K562 (cell line): ENCODE measurements at regions not wholly inside any gene's neighbourhood (a gene's known extent, or its start where the extent isn't known, plus 50 kb on each side); places are given as distances from the start of the nearest gene placed in this dataset.

Source experiments
- ARID3A ChIP-seq: IDR thresholded peaks from 2 replicates; pipeline ENCODE4 v1.6.1; 2012; ENCODE audit warnings: low read depth, low read length, improper control_type of control experiment, borderline replicate concordance
- CBX8 ChIP-seq: fragments of 200-600 bp; sonication (generic); IDR thresholded peaks from 2 replicates; pipeline ENCODE4 v1.6.1; 2012; ENCODE audit warnings: borderline replicate concordance, mixed run types, low read depth, mild to moderate bottlenecking, moderate library complexity, mixed read lengths, low read length, control low read depth, inconsistent platforms; ENCODE audit not compliant: poor library complexity, severe bottlenecking; ENCODE audit errors: extremely low read depth
- CEBPG ChIP-seq, 3 experiments: fragments of 200-800 bp in 1 of 3; sonication (Bioruptor generic) in 1 of 3; sonication (generic) in 1 of 3; formaldehyde crosslinking in 1 of 3; IDR thresholded peaks in 2 of 3; conservative IDR thresholded peaks in 1 of 3; 2 replicates each; pipeline versions ENCODE4 v1.6.1 to v1.8.0; 2016 to 2022; ENCODE audit warnings: missing compliant biosample characterization in 2 of 3, missing genetic modification characterization in 2 of 3, mild to moderate bottlenecking in 1 of 3, missing genetic modification reagents in 1 of 3
- ETV1 ChIP-seq: fragments of 450-650 bp; conservative IDR thresholded peaks from 2 replicates; pipeline ENCODE4 v1.6.1; 2016; ENCODE audit warnings: missing genetic modification characterization, control low read depth, low read depth, missing compliant biosample characterization
- ILK ChIP-seq: fragments of 450-650 bp; IDR thresholded peaks from 2 replicates; pipeline ENCODE4 v1.6.1; 2016; ENCODE audit warnings: missing genetic modification characterization, low read depth, mild to moderate bottlenecking, missing compliant biosample characterization, moderate library complexity, borderline replicate concordance
- MYNN ChIP-seq, 2 experiments: sonication (generic); formaldehyde crosslinking in 1 of 2; IDR thresholded peaks; 2 replicates each; pipeline versions ENCODE4 v1.5.0 to v1.6.1; 2016 to 2020; ENCODE audit warnings: antibody characterized with exemption in 1 of 2, missing genetic modification reagents in 1 of 2
- POLR2G ChIP-seq: fragments of 200-400 bp; formaldehyde crosslinking; IDR thresholded peaks from 2 replicates; pipeline ENCODE4 v1.6.1; 2017; ENCODE audit warnings: low read depth, mild to moderate bottlenecking, antibody characterized with exemption, low read length, moderate library complexity
- RUNX1 ChIP-seq: sonication (generic); IDR thresholded peaks from 2 replicates; pipeline ENCODE4 v1.6.1; 2016; ENCODE audit warnings: antibody characterized with exemption, low read depth
- SMC3 ChIP-seq: conservative IDR thresholded peaks from 2 replicates; pipeline ENCODE4 v1.6.1; 2011; ENCODE audit warnings: low read depth, low read length, improper control_type of control experiment; ENCODE audit not compliant: insufficient read depth
- SP2 ChIP-seq: IDR thresholded peaks from 2 replicates; pipeline ENCODE4 v1.6.1; 2011; ENCODE audit warnings: mild to moderate bottlenecking, low read depth, low read length, moderate library complexity; ENCODE audit not compliant: poor library complexity, severe bottlenecking; ENCODE audit errors: extremely low read depth
- SRSF9 ChIP-seq: fragments of 200-400 bp; formaldehyde crosslinking; IDR thresholded peaks from 2 replicates; pipeline ENCODE4 v1.6.1; 2017; ENCODE audit warnings: low read depth, low read length, borderline replicate concordance
- TEAD1 ChIP-seq, 2 experiments: fragments of 450-650 bp in 1 of 2; sonication (generic) in 1 of 2; formaldehyde crosslinking; IDR thresholded peaks; 2 replicates each; pipeline versions ENCODE4 v1.4.0 to v1.8.0; 2020 to 2022; ENCODE audit warnings: mild to moderate bottlenecking in 2 of 2, missing genetic modification reagents in 1 of 2
- THAP12 ChIP-seq: fragments of 250-450 bp; sonication (Bioruptor Pico); IDR thresholded peaks from 2 replicates; pipeline ENCODE4 v1.9.0; 2021; ENCODE audit warnings: mild to moderate bottlenecking, inconsistent platforms
- VEZF1 ChIP-seq: fragments of 200-800 bp; sonication (Bioruptor generic); IDR thresholded peaks from 2 replicates; pipeline ENCODE4 v1.6.1; 2017; ENCODE audit warnings: missing genetic modification characterization, missing compliant biosample characterization
- ZC3H4 ChIP-seq: sonication (generic); formaldehyde crosslinking; IDR thresholded peaks from 2 replicates; pipeline ENCODE4 v1.9.0; 2021; ENCODE audit warnings: missing genetic modification reagents, borderline replicate concordance
- ZNF277 ChIP-seq: fragments of 250-450 bp; sonication (Bioruptor Pico); IDR thresholded peaks from 2 replicates; pipeline ENCODE4 v1.8.0; 2022; ENCODE audit warnings: inconsistent platforms, mild to moderate bottlenecking, moderate library complexity, borderline replicate concordance
- ZNF431 ChIP-seq: sonication (generic); formaldehyde crosslinking; IDR thresholded peaks from 2 replicates; pipeline ENCODE4 v1.8.0; 2022; ENCODE audit warnings: mild to moderate bottlenecking, missing genetic modification reagents
- ZNF584 ChIP-seq: fragments of 200-800 bp; sonication (Bioruptor generic); IDR thresholded peaks from 2 replicates; pipeline ENCODE4 v1.6.1; 2016; ENCODE audit warnings: low read depth, mild to moderate bottlenecking, missing genetic modification characterization, missing compliant biosample characterization
- ZNF699 ChIP-seq: fragments of 250-450 bp; sonication (Bioruptor Pico); IDR thresholded peaks from 2 replicates; pipeline ENCODE4 v1.8.0; 2021; ENCODE audit warnings: mild to moderate bottlenecking, moderate library complexity; ENCODE audit not compliant: insufficient replicate concordance

- no peak for TF ChIP-seq CEBPG (CRISPR knock-in tag; IDR thresholded peaks at IDR 0.05)
- TF ChIP-seq CEBPG (tag; conservative IDR thresholded peaks at IDR 0.05 in 1 of 2, IDR thresholded peaks at IDR 0.05 in 1 of 2), result no peak
- no peak for TF ChIP-seq ETV1 (tag)
- TF ChIP-seq VEZF1, result peak; percentile 29; the same call in 1 of the 2 replicates
- TF ChIP-seq ARID3A, result peak; percentile 95
- TF ChIP-seq TEAD1 (CRISPR knock-in tag; IDR thresholded peaks at IDR 0.05), result no peak
- no peak for TF ChIP-seq RUNX1
- no peak for TF ChIP-seq ZNF584 (CRISPR knock-in tag)
- TF ChIP-seq SMC3, result peak; percentile 34; the same call in 1 of the 2 replicates
- no peak for TF ChIP-seq ZC3H4 (CRISPR knock-in tag)
- no peak for TF ChIP-seq POLR2G
- TF ChIP-seq CBX8, result no peak
- TF ChIP-seq ZNF699 (CRISPR knock-in tag), result no peak
- no peak for TF ChIP-seq SP2
- TF ChIP-seq SRSF9, result no peak
- 0 out of 2 replicates have a peak, but pooled peaks have one; percentile 58 for TF ChIP-seq MYNN (IDR thresholded peaks at IDR 0.05)
- TF ChIP-seq MYNN (CRISPR knock-in tag; IDR thresholded peaks at IDR 0.05), result no peak
- no peak for TF ChIP-seq ZNF431 (CRISPR knock-in tag)
- TF ChIP-seq THAP12 (CRISPR knock-in tag), result no peak
- TF ChIP-seq ILK (tag), result no peak
- TF ChIP-seq ZNF277 (CRISPR knock-in tag), result no peak
Measured at GRCh38 chr5:65076251-65076869, 307.6 kb downstream of the CWC27 start (continued).
